ENCODE measurements at regions not wholly inside any gene's neighbourhood (a gene's known extent, or its start where the extent isn't known, plus 50 kb on each side); places are given as distances from the start of the nearest gene placed in this dataset.

DNA sequence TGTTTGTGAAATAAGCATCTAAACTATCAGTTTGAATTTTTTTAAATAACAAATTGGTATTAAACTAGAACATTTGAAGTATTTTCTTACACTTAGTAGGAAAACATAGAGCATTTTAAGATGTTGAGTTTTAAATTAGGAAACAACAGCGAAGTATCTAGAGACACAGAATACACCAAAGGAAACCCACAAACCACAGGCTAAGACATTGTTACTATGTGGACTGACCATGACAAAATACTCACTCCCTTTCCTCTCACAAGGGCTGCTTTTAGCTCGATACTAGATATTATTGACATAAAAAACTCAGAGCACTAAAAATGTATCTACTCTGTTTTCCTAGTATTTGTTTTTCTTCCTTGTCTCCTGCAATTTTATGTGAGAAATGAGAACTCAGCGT is 266.0 kb upstream of the CITED2 start:
- Histone ChIP-seq H3K27me3 (no peaks in the 10 kb centered on the region), H3K4me1 (no peaks in the 10 kb centered on the region), H3K27ac (no peak overlapping the region), H3K36me3 (no peaks in the 10 kb centered on the region), H3K9me3 (no peaks in the 10 kb centered on the region), H3K4me3 (no peak overlapping the region)
- DNase-seq: no peak
- no peak for TF ChIP-seq CTCF (IDR thresholded peaks at IDR 0.05)
- no peak for TF ChIP-seq POLR2A (IDR thresholded peaks at IDR 0.05)

DNA sequence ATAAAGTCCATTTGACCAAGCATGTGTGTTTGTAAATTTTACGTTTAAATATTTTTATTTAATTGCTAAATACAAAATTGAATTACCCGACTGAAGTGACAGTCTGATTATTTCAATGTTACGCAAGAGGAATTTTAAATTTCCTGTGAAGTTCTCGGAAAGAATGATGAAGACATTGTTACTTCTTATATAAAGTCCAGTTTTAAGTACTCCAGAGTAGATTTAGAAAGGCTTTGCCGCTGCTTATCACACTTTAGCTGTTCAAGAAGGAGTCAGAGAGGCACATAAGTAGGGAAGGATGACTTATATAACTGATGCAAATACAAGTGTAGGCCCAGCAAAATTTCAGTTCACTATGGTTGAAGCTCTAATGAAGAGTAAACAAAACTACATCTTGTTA is 265.1 kb upstream of the CITED2 start:
- Histone ChIP-seq H3K4me1 (no peaks in the 10 kb centered on the region), H3K4me3 (no peak overlapping the region), H3K27ac (no peak overlapping the region), H3K36me3 (no peaks in the 10 kb centered on the region), H3K9me3 (no peaks in the 10 kb centered on the region), H3K27me3 (no peaks in the 10 kb centered on the region)
- no peak for DNase-seq
- TF ChIP-seq CTCF (IDR thresholded peaks at IDR 0.05): no peak
- no peak for TF ChIP-seq POLR2A (IDR thresholded peaks at IDR 0.05)

GRCh38 chr6:139638179-139638941 is 263.9 kb upstream of the CITED2 start:
- Histone ChIP-seq H3K27ac (no peak overlapping the region), H3K4me1 (no peaks in the 10 kb centered on the region), H3K36me3 (no peaks in the 10 kb centered on the region), H3K9me3 (no peaks in the 10 kb centered on the region), H3K4me3 (no peak overlapping the region), H3K27me3 (no peaks in the 10 kb centered on the region)
- no peak for DNase-seq
- TF ChIP-seq CTCF (IDR thresholded peaks at IDR 0.05) (no peak), POLR2A (IDR thresholded peaks at IDR 0.05) (no peak)

DNA sequence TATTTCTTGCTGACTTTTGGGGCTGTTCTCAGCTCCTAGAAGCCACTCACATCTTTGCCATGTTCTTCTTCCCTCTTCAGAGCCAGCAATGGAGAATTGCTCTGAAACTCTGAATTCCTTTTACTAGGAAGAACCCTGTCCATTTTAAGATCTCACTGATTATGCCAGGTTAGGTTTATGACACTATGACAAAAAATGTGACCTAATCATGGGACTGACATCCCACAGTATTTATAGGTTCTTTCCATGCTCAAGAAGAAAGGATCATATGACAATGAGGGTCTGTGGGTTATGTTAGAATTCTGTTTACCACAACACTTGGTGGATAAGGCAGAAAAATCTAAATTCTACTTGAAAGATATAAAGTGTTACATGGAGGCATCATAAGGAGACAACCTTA is 263.3 kb upstream of the CITED2 start:
- Histone ChIP-seq H3K27ac (no peak overlapping the region), H3K4me3 (no peak overlapping the region), H3K4me1 (no peaks in the 10 kb centered on the region), H3K9me3 (no peaks in the 10 kb centered on the region), H3K27me3 (no peaks in the 10 kb centered on the region), H3K36me3 (no peaks in the 10 kb centered on the region)
- DNase-seq: no peak
- TF ChIP-seq POLR2A (IDR thresholded peaks at IDR 0.05) (no peak), CTCF (IDR thresholded peaks at IDR 0.05) (no peak)

GRCh38 chr6:139636391-139636790 is 261.9 kb upstream of the CITED2 start:
- DNase-seq: no peak
- H3K4me3 ChIP-seq: no peak overlapping the region
- TF ChIP-seq POLR2A (IDR thresholded peaks at IDR 0.05): no peak
- TF ChIP-seq CTCF (IDR thresholded peaks at IDR 0.05): no peak
- H3K27me3 ChIP-seq: no peaks in the 10 kb centered on the region
- no peaks in the 10 kb centered on the region for H3K36me3 ChIP-seq
- no peak overlapping the region for H3K27ac ChIP-seq
- H3K4me1 ChIP-seq: no peaks in the 10 kb centered on the region
- H3K9me3 ChIP-seq: no peaks in the 10 kb centered on the region

Data from Peyer's patch (tissue), 4 donors.